ENCODE measurements at regions not wholly inside any gene's neighbourhood (a gene's known extent, or its start where the extent isn't known, plus 50 kb on each side); places are given as distances from the start of the nearest gene placed in this dataset.

DNA sequence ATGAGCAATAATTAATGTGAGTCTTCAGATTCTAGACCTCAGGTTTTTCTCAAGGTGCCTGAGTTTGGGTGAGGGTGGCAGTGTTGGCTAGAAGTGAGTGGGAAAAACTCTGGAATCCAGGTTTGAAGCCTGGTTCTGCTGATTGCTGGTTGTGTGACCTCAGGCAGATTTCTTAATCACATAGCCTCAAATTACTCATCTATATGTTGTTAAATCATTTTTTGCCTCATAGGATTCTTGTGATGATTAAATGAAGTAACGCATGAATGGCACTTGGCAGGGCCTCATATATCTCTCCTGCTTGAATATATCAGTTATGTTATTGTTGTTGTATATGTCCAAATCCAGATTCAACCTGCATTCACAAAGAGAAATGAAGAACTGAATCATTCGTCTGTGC, 60.5 kb downstream of the NR2F2 start:
- no peak for DNase-seq (ENCODE audit: low read depth)

DNA sequence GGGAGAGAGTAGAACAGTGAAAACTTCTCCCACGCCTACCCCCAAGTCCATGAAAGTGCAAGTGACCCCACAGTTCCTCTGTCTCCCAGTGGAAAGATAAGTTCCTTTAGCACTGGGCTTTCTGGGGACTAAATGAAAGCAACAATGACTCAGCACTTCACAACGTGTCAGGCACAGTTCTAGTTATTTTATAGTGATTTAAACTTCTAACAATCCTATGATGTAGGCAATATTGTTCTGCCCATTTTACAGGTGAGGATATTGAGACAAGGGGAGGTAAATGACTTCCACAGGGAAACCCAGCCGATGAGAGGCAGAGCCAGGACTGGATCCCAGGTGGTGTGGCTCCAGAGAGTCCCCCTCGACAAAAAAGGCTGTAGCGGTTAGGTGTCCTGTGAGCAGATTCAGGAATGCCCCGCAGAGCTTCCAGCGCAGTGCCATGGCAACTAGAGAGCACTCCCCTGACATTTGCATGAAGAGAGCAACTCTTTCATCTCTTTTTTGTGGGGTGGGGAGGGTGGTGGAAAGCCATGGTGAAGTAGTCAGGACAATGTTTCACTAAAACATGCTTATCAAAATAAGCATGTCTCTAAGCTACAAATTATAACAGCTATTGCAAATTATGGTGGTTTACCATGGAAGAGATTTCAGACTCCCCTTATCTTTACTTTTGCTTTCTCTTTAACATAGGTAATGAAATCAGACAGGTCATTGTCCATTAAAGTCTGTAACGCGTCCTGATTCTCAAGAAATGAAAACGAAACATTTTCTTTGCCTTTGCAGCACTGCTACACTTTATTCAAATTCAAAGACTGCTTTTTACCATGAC, 62.1 kb downstream of the NR2F2 start:
- DNase-seq (ENCODE audit: low read depth): no peak

DNA sequence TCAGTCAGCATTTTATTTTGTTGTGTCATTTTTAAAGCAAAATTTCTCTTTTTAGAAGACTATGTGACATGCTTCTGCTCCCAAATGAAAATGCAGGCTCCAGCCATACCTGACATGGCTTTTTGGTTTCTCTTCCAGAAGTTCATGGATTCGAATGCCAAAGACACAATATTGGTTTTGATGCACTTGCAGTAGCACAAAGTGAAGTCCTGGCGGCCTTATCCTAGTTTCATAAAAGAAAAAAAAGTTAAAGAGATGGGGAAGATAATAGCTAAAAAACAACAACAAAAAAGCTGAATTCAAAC, 62.7 kb downstream of the NR2F2 start:
- DNase-seq (ENCODE audit: low read depth): no peak

DNA sequence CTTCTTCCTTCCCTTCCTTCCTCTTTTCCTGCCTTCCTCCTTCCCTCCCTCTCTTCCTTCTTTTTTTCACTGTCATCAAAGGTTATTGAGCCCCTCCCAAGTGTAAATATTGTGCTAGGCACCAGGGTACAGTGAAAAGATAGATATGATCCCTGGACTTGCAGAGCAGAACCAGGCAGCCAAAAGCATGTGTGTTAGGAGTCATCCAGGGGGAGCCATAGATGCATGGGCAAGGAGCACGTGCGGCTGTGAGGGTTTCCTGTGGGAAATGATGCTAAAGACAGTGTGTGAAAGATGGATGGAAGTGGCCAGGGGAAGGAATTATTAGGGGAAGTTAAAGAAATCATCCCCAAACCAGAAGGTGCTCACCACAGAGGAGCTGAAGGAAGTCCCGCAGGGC, 65.2 kb downstream of the NR2F2 start:
- DNase-seq (ENCODE audit: low read depth): no peak

GRCh38 chr15:96398776-96399175, 68.3 kb downstream of the NR2F2 start:
- DNase-seq (ENCODE audit: low read depth): no peak

GRCh38 chr15:96402403-96402802, 71.9 kb downstream of the NR2F2 start:
- DNase-seq (ENCODE audit: low read depth): no peak

GRCh38 chr15:96403071-96403470, 72.6 kb downstream of the NR2F2 start:
- DNase-seq (ENCODE audit: low read depth): no peak

GRCh38 chr15:96403932-96404331, 73.4 kb downstream of the NR2F2 start:
- DNase-seq (ENCODE audit: low read depth): no peak

DNA sequence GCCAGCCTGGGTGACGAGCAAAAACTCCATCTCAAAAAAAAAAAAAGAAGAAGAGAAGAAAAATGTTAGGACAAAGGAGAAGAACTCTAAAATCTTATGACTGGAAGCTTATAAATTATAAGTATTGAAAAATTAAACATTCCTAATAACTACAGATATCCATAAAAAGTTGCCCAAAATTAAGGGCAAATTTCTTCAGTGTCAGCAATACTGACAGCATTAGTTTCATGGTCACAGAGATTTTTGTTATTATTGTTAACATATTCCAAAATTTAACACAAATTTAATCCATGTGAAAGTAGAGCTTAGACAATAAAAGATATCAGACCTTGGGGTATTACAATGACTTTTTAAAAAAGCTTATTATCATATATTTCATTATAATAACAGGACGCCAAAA, 74.1 kb downstream of the NR2F2 start:
- no peak for DNase-seq (ENCODE audit: low read depth)

DNA sequence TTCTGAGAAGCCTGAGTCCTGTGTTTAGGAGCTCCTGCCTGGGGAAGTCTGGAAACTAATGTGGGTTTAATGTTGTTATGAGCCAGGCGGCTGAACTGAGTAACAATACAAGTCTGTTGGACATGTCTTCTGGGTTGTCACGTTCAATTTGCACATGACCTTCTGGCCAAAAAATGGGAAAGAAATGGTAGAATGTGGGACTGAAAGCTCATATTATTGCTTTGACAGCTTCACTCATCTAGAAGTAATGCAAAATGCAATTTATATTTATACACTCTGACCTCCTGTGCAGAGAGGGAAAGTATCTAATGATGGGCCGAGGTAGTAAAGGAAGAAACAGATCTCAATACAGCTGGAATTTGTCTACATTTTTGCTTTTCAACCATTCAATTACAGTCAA, 75.8 kb downstream of the NR2F2 start:
- DNase-seq (ENCODE audit: low read depth): no peak

DNA sequence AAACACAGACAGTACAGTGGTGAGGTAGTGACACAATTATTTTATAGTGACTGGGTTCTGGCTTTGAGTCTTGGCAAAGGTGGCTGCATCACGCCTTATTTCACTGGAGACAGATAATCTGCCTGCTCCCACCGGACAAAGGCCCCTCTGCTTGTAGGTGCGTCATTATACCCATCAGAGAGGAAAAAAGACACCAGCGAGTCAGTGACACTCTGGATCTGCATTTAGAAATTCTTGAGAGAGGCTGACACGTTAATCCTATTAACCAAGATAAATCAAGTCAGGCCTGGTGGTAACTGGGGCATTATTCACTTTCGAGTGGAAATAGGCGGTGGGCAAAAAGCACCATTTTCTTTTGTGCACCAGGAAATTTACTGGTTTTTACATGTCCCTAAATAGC, 76.2 kb downstream of the NR2F2 start:
- no peak for DNase-seq (ENCODE audit: low read depth)

GRCh38 chr15:96407482-96407881, 77.0 kb downstream of the NR2F2 start:
- no peak for DNase-seq (ENCODE audit: low read depth)

GRCh38 chr15:96408591-96409183, 78.2 kb downstream of the NR2F2 start:
- DNase-seq (ENCODE audit: low read depth): no peak

GRCh38 chr15:96409215-96410138, 79.0 kb downstream of the NR2F2 start:
- no peak for DNase-seq (ENCODE audit: low read depth)

DNA sequence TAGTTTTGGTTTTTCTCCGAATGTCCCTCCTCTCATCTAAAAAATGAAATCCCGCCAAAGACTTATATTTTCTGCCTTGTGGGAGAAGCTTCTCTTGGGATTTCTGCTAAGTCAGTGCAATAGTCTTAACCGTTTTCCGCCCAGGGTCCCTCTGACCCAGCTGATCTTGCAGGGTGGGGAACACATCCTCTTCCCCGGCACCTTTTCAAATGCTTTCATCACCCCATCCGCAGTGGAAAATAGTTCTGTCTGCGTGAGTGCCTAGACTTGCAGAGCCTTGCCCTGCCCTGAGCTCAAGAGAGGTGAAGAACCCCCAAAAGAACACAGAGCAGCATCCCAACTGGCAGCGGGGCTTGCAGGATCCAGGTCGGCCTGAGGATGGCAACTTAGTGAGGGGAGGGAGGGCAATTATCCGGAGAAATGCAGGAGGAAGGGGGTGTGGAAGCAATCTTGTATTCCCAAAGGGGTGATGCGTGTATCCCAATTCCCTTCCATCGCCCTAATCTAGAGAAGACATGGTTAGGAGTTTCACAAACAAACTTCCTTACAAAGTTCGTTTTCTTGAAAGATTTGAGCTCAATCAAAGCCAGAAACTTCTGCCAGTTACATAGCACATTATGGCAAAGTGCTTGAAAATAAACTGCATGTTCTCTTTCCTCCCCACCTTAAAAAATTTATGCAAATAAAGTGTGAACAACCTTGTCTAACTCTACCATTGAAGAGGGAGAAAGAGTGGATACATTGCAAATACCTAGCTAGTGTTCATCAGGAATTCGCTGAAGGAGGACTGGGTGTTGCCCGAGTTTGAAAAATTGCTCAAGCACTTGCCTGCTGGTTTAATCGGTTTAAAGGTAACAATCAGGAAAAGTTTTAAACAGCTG, 79.9 kb downstream of the NR2F2 start:
- no peak for DNase-seq (ENCODE audit: low read depth)

DNA sequence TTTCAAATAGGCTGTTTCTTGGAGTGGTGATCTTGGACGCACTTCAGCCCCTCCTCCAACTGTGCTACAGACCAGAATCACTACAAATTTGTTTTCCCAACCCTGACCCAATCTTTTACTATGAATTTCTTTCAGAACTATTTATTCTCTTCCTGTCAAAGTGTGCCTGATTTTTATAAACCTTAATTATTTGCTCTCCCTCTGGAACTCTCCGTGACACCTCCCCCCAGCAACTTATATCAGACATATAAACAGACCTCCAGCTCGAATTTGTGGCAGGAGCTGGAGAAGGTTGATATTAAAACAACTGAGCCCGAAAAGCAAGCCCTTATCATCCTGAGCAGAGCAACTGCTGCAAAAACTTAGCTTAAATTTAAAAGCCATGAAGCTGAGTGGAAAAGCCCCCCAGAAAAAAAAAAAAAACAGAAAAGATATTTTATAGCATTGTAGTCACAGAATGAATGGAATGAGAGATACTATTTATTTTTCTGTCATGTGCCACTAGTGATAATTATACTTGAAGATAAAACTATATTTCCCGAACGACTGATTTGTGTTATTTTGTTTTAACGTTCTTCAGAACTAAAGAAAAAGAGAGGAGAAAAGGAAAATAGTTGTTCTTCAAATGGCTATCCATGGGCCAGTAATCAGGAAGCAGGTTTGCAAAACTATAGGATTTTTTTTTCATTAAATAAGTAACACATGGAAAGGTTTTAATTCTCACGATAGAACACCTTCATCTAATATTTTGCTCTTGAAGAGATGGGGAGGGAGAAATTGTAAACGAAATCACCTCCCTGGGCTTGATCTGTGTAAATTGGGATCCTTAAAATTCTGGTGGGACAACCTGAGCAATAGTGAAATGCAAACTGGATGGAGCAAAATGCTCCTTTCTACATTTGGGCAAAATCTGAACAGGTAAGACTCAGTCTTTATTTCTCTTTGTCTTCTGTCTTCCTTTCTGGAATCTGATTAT, 80.8 kb downstream of the NR2F2 start:
- DNase-seq (ENCODE audit: low read depth): no peak

DNA sequence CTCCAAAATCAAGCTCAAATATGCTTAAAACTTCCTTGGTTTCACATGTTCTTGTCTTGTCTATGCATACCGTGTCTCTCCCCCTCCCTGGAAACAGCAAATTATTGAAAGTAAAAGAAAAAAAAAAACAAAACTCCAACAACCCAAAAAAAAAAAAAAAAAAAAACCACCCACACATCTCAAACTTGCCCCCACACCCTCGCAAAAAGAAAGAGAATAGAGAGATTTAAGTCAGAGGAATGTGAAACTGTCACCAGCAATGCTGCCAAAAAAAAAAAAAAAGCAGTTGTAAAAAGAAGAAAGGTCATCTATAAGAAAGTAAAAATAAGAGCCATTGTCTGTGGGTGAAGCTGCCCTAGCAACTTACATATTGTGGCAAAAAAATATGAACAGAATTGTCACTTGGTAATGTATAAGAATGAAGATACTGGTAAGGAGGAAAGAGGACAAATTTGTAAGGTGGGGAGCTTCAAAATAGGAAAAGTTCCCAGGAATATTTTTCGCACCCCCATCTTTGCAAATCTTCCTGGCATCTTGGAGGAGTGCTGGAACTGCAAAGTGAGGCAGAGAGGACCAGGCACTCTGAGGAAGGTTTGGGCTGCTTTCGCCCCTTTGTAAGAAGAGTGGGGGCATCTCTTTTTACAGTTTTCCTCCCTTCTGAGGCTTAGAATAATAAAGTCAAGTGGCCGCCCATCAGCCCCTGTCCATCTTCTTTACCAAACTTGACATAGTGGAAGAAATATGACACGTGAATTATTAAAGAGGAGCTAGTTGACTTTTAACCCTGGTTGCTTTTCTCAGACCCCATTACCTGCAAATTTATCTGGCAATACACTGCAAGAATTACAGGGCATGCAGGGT, 81.8 kb downstream of the NR2F2 start:
- no peak for DNase-seq (ENCODE audit: low read depth)

DNA sequence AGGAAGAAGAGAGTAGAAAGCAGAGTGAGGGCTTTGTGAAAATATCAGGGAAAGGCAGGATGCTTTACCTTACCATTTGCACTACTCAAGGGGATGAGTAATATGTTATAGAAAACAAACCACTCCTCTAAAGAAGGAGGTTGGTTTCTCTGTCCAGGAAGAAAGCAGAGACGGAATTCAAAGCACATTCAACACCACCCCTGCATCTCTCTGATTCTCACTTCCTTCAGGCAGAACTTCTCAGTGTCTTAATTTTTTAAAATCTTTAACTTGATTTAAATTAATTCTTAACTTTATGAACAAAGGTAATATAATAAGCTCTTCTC, 82.4 kb downstream of the NR2F2 start:
- no peak for DNase-seq (ENCODE audit: low read depth)

- DNase-seq (ENCODE audit: low read depth): no peak
These were observed 83.2 kb downstream of the NR2F2 start for GRCh38 chr15:96413657-96414056.

- DNase-seq (ENCODE audit: low read depth): no peak
These were observed 84.4 kb downstream of the NR2F2 start for GRCh38 chr15:96414875-96415274.

Measured in activated T-cell treated with anti-CD3 and anti-CD28 coated beads for 48 hours (primary cell).